LNCaP clone FGC (cell line): ENCODE measurements at regions not wholly inside any gene's neighbourhood (a gene's known extent, or its start where the extent isn't known, plus 50 kb on each side); places are given as distances from the start of the nearest gene placed in this dataset.
"Not testable (repeated sequence)": the region's sequence is repeated elsewhere in the genome, so short reads cannot be mapped to it uniquely, and the experiment has no call there.

Source experiments
- DNase-seq: peaks from one replicate; pipeline ENCODE4 v3.0.0-alpha.2; 2011; ENCODE audit warnings: low read depth
- H3K4me3 ChIP-seq: 2 replicates; pipeline ENCODE4 v1.5.1; 2011; ENCODE audit warnings: mild to moderate bottlenecking, low read depth, low read length, control low read depth
- TF ChIP-seq, protein P1 (sequence below): IDR thresholded peaks from 2 replicates; pipeline ENCODE4 v1.5.1; 2012; ENCODE audit warnings: mild to moderate bottlenecking; ENCODE audit not compliant: control insufficient read depth, insufficient read depth; ENCODE audit errors: extremely low read depth

DNA sequence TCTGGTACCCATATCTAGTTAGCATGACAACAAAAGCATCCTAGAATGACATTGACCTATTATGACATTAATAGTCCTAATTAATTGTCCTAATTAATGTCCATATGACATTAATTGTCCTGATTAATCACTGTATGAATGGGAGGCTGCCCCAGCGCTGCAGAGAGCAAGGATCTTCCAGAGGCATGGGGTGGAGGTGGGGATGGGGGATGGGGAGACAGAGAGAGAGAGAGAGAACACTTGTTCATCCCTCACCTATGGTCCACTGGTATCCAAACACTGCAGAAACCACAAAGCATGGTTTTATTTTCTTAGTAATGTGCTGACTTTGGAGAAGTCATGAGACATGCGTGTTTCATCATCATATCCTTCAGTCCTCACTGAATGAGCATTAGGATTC lies 235.1 kb downstream of the FNDC1 start:
- H3K4me3 ChIP-seq, result no peak overlapping the region
- TF ChIP-seq, protein P1, sequence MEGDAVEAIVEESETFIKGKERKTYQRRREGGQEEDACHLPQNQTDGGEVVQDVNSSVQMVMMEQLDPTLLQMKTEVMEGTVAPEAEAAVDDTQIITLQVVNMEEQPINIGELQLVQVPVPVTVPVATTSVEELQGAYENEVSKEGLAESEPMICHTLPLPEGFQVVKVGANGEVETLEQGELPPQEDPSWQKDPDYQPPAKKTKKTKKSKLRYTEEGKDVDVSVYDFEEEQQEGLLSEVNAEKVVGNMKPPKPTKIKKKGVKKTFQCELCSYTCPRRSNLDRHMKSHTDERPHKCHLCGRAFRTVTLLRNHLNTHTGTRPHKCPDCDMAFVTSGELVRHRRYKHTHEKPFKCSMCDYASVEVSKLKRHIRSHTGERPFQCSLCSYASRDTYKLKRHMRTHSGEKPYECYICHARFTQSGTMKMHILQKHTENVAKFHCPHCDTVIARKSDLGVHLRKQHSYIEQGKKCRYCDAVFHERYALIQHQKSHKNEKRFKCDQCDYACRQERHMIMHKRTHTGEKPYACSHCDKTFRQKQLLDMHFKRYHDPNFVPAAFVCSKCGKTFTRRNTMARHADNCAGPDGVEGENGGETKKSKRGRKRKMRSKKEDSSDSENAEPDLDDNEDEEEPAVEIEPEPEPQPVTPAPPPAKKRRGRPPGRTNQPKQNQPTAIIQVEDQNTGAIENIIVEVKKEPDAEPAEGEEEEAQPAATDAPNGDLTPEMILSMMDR, result no peak
- DNase-seq, result no peak

DNA sequence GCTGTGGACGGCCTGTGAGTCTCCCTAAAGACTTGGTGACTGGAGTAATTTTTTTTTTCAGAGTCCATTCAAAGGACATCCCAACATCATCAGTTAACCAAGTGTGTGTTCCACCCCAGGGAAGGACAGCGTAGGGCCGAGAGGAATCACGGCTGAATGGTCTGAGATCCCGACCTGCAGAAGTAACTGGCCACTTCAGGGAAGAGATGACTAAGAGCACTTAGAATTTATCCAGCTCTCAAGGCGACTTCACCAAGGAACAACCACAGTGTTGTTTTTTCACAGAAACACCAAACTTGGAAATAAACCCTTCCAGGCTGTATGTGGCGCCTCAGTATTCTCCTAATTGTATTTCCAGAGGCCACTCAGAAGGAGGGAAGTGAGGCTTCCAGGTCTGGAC lies 231.6 kb downstream of the FNDC1 start:
- DNase-seq, result no peak
- TF ChIP-seq, protein P1, result no peak
- no peak overlapping the region for H3K4me3 ChIP-seq

DNA sequence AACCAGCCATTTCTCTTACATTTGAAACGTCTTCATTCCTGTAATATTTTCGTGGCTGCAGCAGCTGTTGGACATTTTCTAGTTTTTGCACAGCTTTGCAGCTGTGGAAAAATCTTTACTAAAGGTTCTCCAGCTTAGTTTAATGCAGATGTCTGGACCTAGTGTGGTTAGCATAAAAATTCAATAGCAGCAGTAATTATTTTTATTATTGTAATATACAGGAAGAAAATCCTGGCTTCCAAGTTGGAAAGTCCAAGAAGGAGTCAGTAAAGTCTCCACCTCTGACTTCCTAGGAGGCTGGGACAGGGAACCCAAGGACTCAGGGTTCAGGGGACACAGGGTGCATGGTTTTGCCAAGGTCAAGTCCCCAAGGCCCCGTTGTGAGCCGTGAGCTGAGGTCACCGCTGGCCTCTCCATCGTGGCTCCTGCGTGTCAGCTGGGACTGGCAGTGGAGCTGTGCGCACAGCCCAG lies 230.6 kb downstream of the FNDC1 start:
- no peak overlapping the region for H3K4me3 ChIP-seq
- DNase-seq, result no peak
- TF ChIP-seq, protein P1, result no peak

DNA sequence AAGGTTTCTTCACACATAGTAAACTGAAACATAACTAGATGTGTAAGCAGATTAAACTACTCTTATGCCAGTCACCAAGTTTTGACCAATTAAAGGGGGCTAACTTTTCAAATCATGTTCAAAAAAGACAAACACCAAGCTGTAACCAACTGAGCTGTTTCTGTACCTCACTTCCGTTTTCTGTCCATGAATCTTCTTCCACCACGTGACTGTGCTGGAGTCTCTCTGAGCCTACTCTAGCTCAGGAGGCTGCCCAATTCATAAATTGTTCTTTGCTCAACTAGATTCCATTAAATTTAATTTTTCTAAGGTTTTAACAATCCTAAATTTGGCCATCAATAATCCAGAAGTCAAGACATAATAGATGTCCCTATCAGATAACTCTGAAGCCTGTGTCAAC lies 229.4 kb downstream of the FNDC1 start:
- TF ChIP-seq, protein P1, result no peak
- H3K4me3 ChIP-seq, result no peak overlapping the region
- no peak for DNase-seq

DNA sequence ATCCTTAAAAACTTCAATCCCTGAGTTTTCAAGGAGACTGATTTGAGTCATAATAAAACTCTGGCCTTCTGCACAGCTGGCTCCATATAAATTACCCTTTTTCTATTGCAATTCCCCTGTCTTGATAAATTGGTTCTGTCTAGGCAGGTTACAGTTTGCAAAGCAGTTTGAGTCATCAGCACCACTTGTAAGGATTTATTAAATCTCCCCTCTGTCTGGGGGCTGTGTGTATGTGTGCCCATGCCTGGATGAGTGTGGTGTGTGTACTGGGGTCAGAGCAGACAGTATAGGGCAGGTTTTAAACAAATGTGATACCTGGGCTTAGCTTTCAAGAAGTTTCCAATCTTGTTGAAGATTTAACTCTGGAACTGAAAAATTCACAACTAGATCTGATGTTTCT lies 228.6 kb downstream of the FNDC1 start:
- no peak overlapping the region for H3K4me3 ChIP-seq
- no peak for DNase-seq
- TF ChIP-seq, protein P1, result no peak

DNA sequence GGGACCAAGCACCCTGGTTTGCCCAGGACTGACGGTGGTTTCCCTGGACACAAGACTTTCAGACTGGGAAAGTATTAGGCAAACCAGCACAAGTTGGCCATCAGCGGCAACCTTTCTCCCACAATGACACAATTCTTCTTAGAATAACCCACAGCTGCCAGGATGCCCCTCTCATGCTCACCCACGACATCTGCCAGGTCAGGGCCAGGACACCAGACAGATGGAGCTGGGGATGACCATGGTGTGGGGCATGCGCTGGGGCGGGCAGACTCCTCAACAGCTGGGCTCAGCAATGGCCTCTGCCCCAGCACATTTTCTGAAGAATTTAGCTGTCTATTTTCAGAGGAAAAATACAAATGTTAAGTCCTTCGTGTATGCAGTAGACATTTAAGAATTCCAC lies 226.4 kb downstream of the FNDC1 start:
- TF ChIP-seq, protein P1, result no peak
- no peak overlapping the region for H3K4me3 ChIP-seq
- DNase-seq, result no peak

DNA sequence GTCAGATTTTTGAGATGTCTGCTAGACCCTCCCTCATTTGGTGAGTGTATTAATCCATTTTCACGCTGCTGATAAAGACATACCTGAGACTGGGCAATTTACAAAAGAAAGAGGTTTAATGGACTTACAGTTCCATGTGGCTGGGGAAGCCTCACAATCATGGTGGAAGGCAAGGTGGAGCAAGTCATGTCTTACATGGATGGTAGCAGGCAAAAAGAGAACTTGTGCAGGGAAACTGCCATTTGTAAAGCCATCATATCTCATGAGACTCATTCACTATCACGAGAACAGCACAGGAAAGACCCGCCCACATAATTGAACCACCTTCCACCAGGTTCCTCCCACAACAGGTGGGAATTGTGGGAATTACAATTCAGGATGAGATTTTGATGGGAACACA lies 223.5 kb downstream of the FNDC1 start:
- H3K4me3 ChIP-seq, DNase-seq: not testable (repeated sequence)
